ENCODE measurements at regions not wholly inside any gene's neighbourhood (a gene's known extent, or its start where the extent isn't known, plus 50 kb on each side); places are given as distances from the start of the nearest gene placed in this dataset.

DNA sequence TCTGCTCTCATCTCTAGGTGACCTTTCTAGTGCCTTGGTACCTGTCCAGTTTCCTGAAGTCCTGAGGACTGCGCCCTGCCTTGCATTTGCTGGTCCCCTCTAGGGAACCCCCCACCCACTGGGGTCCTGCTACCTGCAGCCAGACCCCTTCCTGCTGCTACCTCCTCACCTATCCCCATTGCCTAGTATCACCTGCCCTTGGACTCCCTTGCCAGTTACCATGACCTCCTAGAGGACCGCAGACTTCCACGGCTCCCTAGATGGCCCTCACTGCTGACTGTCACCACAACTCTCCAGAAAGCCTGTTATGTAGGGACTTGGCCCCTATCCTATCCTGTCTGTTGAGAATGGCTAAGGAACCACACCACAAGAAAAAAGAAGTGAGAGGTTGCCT, 166.6 kb downstream of the EFNB1 start:
- Histone ChIP-seq H3K9me1 (replicated peaks; ENCODE audit: control insufficient read depth, extremely low read depth, insufficient read depth, low read length) (no peaks in the 10 kb centered on the region), H3K36me3 (ENCODE audit: control insufficient read depth in 2 of 2, extremely low read depth in 1 of 2, insufficient read depth in 2 of 2, low read length in 2 of 2) (no peaks in the 10 kb centered on the region), H3K79me2 (ENCODE audit: control insufficient read depth, insufficient read depth, low read length) (no peaks in the 10 kb centered on the region), H3K4me1 (ENCODE audit: control insufficient read depth, extremely low read depth, insufficient read depth, low read length) (peaks cover 23% of the 10 kb centered on the region), H3K9me3 (replicated peaks; ENCODE audit: control insufficient read depth, insufficient read depth, low read length) (no peaks in the 10 kb centered on the region), H3K4me3 (replicated peaks in 1 of 3; ENCODE audit: insufficient read depth in 1 of 3, low read depth in 1 of 3, low read length in 3 of 3) (no peak overlapping the region), H3K27me3 (ENCODE audit: control insufficient read depth in 2 of 2, insufficient read depth in 2 of 2, low read length in 2 of 2) (no peaks in the 10 kb centered on the region), H3K4me2 (ENCODE audit: insufficient read depth, low read length) (no peak overlapping the region), H2AFZ (ENCODE audit: low read depth, low read length) (no peak overlapping the region), H3K9ac (replicated peaks; ENCODE audit: extremely low read depth, insufficient read depth, low read length) (no peak overlapping the region), H3K27ac (ENCODE audit: insufficient read depth, low read depth, low read length) (no peak overlapping the region), H4K20me1 (replicated peaks; ENCODE audit: control insufficient read depth, extremely low read depth, insufficient read depth, low read length) (no peaks in the 10 kb centered on the region)
- BruUV-seq (replicated peaks) = no TSS peak
- dilution Hi-C loops (cut with MboI; ENCODE audit: extremely low pct_ligation_motif_present, low sequenced_read_pairs) = no loop called here
- ChIA-PET POLR2A (interaction anchor here (1.5 kb wide), 1 partner anchor 167 kb away, joined by 7 read pairs; the partner anchor contains the start of gene EFNB1), CTCF (interaction anchor here (1.4 kb wide), 1 partner anchor 168 kb away, joined by 4 read pairs; no protein-coding TSS in a partner anchor)
- intact Hi-C loops (cut with micrococcal nuclease) = loop anchor here (5.0 kb wide), 1 partner anchor 48 kb away; no protein-coding TSS in a partner anchor
- TF ChIP-seq JUN (IDR thresholded peaks at IDR 0.05; ENCODE audit: borderline replicate concordance, insufficient read depth, insufficient read length, low read depth) = no peak
- TF ChIP-seq, protein P1, sequence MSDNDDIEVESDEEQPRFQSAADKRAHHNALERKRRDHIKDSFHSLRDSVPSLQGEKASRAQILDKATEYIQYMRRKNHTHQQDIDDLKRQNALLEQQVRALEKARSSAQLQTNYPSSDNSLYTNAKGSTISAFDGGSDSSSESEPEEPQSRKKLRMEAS (IDR thresholded peaks at IDR 0.05; ENCODE audit: insufficient read depth, insufficient read length) = no peak
- FAIRE-seq (no peak), DNase-seq (ENCODE audit: low read depth, low spot score) (no peak)

DNA sequence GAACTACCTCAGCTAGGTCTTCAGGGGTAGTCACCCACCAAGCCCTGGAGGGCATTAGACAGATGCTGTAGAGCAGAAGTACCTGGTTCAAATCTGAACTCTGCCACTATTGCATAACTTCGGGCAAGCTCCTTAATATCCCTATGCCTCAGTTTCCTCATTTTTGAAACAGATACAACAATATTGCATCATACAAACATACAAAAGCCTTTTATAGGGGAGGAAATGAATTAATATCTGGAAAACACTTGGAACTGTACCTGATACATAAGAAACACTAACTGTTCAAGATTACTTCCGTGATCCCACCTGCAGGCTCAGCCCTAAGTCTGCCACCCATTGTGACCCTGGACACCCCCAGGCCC, 166.1 kb downstream of the EFNB1 start:
- DNase-seq (ENCODE audit: low read depth, low spot score) (no peak), FAIRE-seq (no peak)
- Histone ChIP-seq H3K9me1 (replicated peaks; ENCODE audit: control insufficient read depth, extremely low read depth, insufficient read depth, low read length) (no peaks in the 10 kb centered on the region), H3K4me3 (replicated peaks in 1 of 3; ENCODE audit: insufficient read depth in 1 of 3, low read depth in 1 of 3, low read length in 3 of 3) (no peak overlapping the region), H2AFZ (ENCODE audit: low read depth, low read length) (no peak overlapping the region), H3K27ac (ENCODE audit: insufficient read depth, low read depth, low read length) (no peak overlapping the region), H3K9me3 (replicated peaks; ENCODE audit: control insufficient read depth, insufficient read depth, low read length) (no peaks in the 10 kb centered on the region), H3K27me3 (ENCODE audit: control insufficient read depth in 2 of 2, insufficient read depth in 2 of 2, low read length in 2 of 2) (no peaks in the 10 kb centered on the region), H3K4me1 (ENCODE audit: control insufficient read depth, extremely low read depth, insufficient read depth, low read length) (peaks cover 19% of the 10 kb centered on the region), H3K4me2 (ENCODE audit: insufficient read depth, low read length) (no peak overlapping the region), H3K79me2 (ENCODE audit: control insufficient read depth, insufficient read depth, low read length) (no peaks in the 10 kb centered on the region), H3K9ac (replicated peaks; ENCODE audit: extremely low read depth, insufficient read depth, low read length) (no peak overlapping the region), H4K20me1 (replicated peaks; ENCODE audit: control insufficient read depth, extremely low read depth, insufficient read depth, low read length) (no peaks in the 10 kb centered on the region), H3K36me3 (ENCODE audit: control insufficient read depth in 2 of 2, extremely low read depth in 1 of 2, insufficient read depth in 2 of 2, low read length in 2 of 2) (no peaks in the 10 kb centered on the region)
- dilution Hi-C loops (cut with MboI; ENCODE audit: extremely low pct_ligation_motif_present, low sequenced_read_pairs) = no loop called here
- ChIA-PET CTCF (no interaction called here), POLR2A (no interaction called here)
- intact Hi-C loops (cut with micrococcal nuclease) = loop anchor here (5.0 kb wide), 1 partner anchor 48 kb away; no protein-coding TSS in a partner anchor
- no TSS peak for BruUV-seq (replicated peaks)
- TF ChIP-seq EZH2 (IDR thresholded peaks at IDR 0.05; ENCODE audit: borderline replicate concordance, low read depth, low read length, severe bottlenecking) = no peak
- TF ChIP-seq POLR2A (IDR thresholded peaks at IDR 0.05; ENCODE audit: low read depth, low read length) = no peak
- TF ChIP-seq GATA2 (IDR thresholded peaks at IDR 0.05; ENCODE audit: insufficient read depth, insufficient read length, low read depth, low read length) = no peak

All from endothelial cell of umbilical vein (primary cell).